ENCODE measurements at regions not wholly inside any gene's neighbourhood (a gene's known extent, or its start where the extent isn't known, plus 50 kb on each side); places are given as distances from the start of the nearest gene placed in this dataset.

- no peak overlapping the region for H3K4me3 ChIP-seq (ENCODE audit: low read depth, low read length)
- TF ChIP-seq, protein P1, sequence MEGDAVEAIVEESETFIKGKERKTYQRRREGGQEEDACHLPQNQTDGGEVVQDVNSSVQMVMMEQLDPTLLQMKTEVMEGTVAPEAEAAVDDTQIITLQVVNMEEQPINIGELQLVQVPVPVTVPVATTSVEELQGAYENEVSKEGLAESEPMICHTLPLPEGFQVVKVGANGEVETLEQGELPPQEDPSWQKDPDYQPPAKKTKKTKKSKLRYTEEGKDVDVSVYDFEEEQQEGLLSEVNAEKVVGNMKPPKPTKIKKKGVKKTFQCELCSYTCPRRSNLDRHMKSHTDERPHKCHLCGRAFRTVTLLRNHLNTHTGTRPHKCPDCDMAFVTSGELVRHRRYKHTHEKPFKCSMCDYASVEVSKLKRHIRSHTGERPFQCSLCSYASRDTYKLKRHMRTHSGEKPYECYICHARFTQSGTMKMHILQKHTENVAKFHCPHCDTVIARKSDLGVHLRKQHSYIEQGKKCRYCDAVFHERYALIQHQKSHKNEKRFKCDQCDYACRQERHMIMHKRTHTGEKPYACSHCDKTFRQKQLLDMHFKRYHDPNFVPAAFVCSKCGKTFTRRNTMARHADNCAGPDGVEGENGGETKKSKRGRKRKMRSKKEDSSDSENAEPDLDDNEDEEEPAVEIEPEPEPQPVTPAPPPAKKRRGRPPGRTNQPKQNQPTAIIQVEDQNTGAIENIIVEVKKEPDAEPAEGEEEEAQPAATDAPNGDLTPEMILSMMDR (IDR thresholded peaks at IDR 0.05; ENCODE audit: insufficient read depth, low read depth, low read length, missing control alignments): no peak
- no peak for DNase-seq (ENCODE audit: low read depth)
Observed at GRCh38 chrX:9087271-9088040, 53.5 kb upstream of the FAM9B start.

GRCh38 chrX:9088896-9089295, 55.0 kb upstream of the FAM9B start:
- TF ChIP-seq, protein P1 (IDR thresholded peaks at IDR 0.05; ENCODE audit: insufficient read depth, low read depth, low read length, missing control alignments): no peak
- no peak overlapping the region for H3K4me3 ChIP-seq (ENCODE audit: low read depth, low read length)
- DNase-seq (ENCODE audit: low read depth): no peak

- DNase-seq (ENCODE audit: low read depth): no peak
- TF ChIP-seq, protein P1 (IDR thresholded peaks at IDR 0.05; ENCODE audit: insufficient read depth, low read depth, low read length, missing control alignments): no peak
- no peak overlapping the region for H3K4me3 ChIP-seq (ENCODE audit: low read depth, low read length)
Observed at GRCh38 chrX:9090766-9091165, 56.8 kb upstream of the FAM9B start.

DNA sequence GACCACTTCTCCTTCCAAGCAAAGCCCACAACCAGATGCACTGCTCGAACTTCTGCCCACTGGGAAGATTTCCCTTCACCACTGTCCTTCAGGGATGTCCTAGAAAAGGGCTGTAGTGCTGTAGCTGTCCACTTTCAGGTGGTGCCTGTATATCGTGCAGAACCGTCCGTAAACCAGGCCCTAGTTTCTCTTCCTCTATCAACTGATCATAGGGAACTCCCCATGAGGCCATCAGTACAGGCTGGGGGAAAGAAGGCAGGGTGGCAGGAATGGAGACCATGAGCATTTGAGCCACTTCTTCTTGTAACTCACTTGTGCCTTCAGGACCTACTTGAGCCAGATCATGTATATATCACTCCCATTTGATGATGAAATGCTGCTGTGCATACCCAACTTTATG, 57.3 kb upstream of the FAM9B start:
- peak; percentile 1 for DNase-seq (ENCODE audit: low read depth)
- TF ChIP-seq, protein P1 (IDR thresholded peaks at IDR 0.05; ENCODE audit: insufficient read depth, low read depth, low read length, missing control alignments): no peak
- H3K4me3 ChIP-seq (ENCODE audit: low read depth, low read length): no peak overlapping the region

GRCh38 chrX:9102956-9103355, 69.0 kb upstream of the FAM9B start:
- no peak overlapping the region for H3K4me3 ChIP-seq (ENCODE audit: low read depth, low read length)
- no peak for DNase-seq (ENCODE audit: low read depth)
- TF ChIP-seq, protein P1 (IDR thresholded peaks at IDR 0.05; ENCODE audit: insufficient read depth, low read depth, low read length, missing control alignments): no peak

DNA sequence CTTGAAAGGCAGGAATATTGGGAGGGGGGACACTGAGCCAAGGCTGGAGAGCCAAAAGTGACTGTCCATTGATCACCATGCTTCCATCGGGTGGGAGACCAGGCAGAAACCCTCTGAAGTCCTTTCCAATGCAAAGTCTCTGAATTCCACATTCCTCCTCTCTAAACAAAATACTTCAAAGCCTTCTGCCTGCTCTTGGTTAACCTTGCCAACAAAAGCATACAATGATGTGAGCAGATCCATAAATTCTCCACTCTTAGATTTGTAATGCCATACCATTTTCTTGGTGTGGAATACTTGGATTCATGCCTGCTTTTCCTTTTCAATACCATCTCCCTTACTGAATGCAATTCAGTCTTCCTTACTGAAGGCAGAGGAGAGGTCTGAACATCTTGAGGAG, 74.1 kb upstream of the FAM9B start:
- H3K4me3 ChIP-seq (ENCODE audit: low read depth, low read length): no peak overlapping the region
- DNase-seq (ENCODE audit: low read depth): no peak
- TF ChIP-seq, protein P1 (IDR thresholded peaks at IDR 0.05; ENCODE audit: insufficient read depth, low read depth, low read length, missing control alignments): no peak

DNA sequence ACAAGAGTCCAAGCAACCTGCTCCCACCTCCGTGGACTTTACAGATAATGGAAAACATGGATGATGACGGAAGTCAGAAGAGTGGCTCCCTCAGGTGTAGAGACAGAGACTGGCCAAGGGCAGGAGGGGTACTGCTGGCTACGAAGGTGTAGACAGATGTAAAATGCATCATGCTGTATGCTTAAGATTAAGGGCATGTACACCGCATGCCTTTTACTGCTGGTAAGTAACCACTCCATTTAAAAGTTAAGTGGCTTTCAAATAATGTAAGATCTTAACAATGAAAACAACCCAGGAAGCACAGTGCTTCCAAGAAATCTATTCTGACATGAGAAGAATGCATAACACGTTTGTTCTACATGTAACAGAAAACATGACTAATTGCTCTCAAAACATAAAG, 76.9 kb upstream of the FAM9B start:
- TF ChIP-seq, protein P1 (IDR thresholded peaks at IDR 0.05; ENCODE audit: insufficient read depth, low read depth, low read length, missing control alignments): no peak
- no peak overlapping the region for H3K4me3 ChIP-seq (ENCODE audit: low read depth, low read length)
- DNase-seq (ENCODE audit: low read depth): no peak
